Gastroesophageal sphincter (tissue), 3 donors: ENCODE measurements at regions not wholly inside any gene's neighbourhood (a gene's known extent, or its start where the extent isn't known, plus 50 kb on each side); places are given as distances from the start of the nearest gene placed in this dataset.

Experiments used
- CTCF ChIP-seq, 4 experiments: fragments of 200-600 bp in 2 of 4; fragments of 450-650 bp in 2 of 4; sonication (generic) in 1 of 4; IDR thresholded peaks; one replicate each; pipeline ENCODE4 v1.5.1; 2017 to 2019; ENCODE audit warnings: antibody characterized with exemption in 4 of 4, mild to moderate bottlenecking in 2 of 4, moderate library complexity in 2 of 4
- EP300 ChIP-seq: sonication (generic); formaldehyde crosslinking; IDR thresholded peaks from one replicate; pipeline ENCODE4 v1.6.1; 2017; ENCODE audit warnings: antibody characterized with exemption, mild to moderate bottlenecking
- POLR2A ChIP-seq, 2 donors: fragments of 450-650 bp; IDR thresholded peaks; one replicate each; pipeline ENCODE4 v1.6.1; 2017; ENCODE audit warnings: antibody characterized with exemption in 2 of 2, mild to moderate bottlenecking in 2 of 2, moderate library complexity in 1 of 2
- POLR2AphosphoS5 ChIP-seq: sonication (generic); formaldehyde crosslinking; IDR thresholded peaks from one replicate; pipeline ENCODE4 v1.6.1; 2017; ENCODE audit warnings: antibody characterized with exemption

GRCh38 chr4:165757451-165757850 lies 115.6 kb upstream of the TLL1 start:
- TF ChIP-seq POLR2A (IDR thresholded peaks at IDR 0.05) (no peak), POLR2AphosphoS5 (no peak), CTCF (IDR thresholded peaks at IDR 0.05) (no peak), EP300 (no peak)
